Activated CD8-positive, alpha-beta T cell treated with anti-CD3 and anti-CD28 coated beads, Interleukin-2, amount 10 ng/mL, durations not matched to agents 7 days and 5 days (primary cell): ENCODE measurements at regions not wholly inside any gene's neighbourhood (a gene's known extent, or its start where the extent isn't known, plus 50 kb on each side); places are given as distances from the start of the nearest gene placed in this dataset.
"Not testable (repeated sequence)": the region's sequence is repeated elsewhere in the genome, so short reads cannot be mapped to it uniquely, and the experiment has no call there.

ENCODE experiments used
- ATAC-seq: fragments of 150-1000 bp; cut with Tn5 transposase; one replicate; pipeline ENCODE4 v1.10.0; 2021; ENCODE audit warnings: moderate library complexity
- CTCF ChIA-PET: fragments of 350-600 bp; sonication (Branson Sonifier 250); formaldehyde crosslinking; loops from one replicate; lab custom pipeline; 2021; ENCODE audit warnings: antibody characterized with exemption; lab: Charles Lee
- POLR2A ChIA-PET: fragments of 350-600 bp; sonication (Branson Sonifier 250); formaldehyde crosslinking; loops from one replicate; lab custom pipeline; 2021; ENCODE audit warnings: antibody characterized with exemption; lab: Charles Lee
- DNase-seq: peaks from one replicate; pipeline ENCODE4 v3.0.0-alpha.2; 2020
- H3K27ac Mint-ChIP-seq: one replicate; pipeline ENCODE4 v1.8.0; 2021; ENCODE audit warnings: mild to moderate bottlenecking, mixed read lengths
- H3K27me3 Mint-ChIP-seq: one replicate; pipeline ENCODE4 v1.8.0; 2021; ENCODE audit warnings: low read depth, mixed read lengths
- H3K36me3 Mint-ChIP-seq: one replicate; pipeline ENCODE4 v1.8.0; 2021; ENCODE audit warnings: low read depth, mixed read lengths
- H3K4me1 Mint-ChIP-seq: one replicate; pipeline ENCODE4 v1.8.0; 2021; ENCODE audit warnings: low read depth, mixed read lengths
- H3K4me3 Mint-ChIP-seq: one replicate; pipeline ENCODE4 v1.8.0; 2021; ENCODE audit warnings: mild to moderate bottlenecking, mixed read lengths
- H3K9me3 Mint-ChIP-seq: one replicate; pipeline ENCODE4 v1.8.0; 2022; ENCODE audit warnings: mixed read lengths; ENCODE audit not compliant: insufficient read depth

- no peaks in the 10 kb centered on the region for H3K36me3 Mint-ChIP-seq
- POLR2A ChIA-PET: no interaction called here
- ATAC-seq: no peak
- no peak overlapping the region for H3K27ac Mint-ChIP-seq
- H3K4me3 Mint-ChIP-seq: no peak overlapping the region
- H3K4me1 Mint-ChIP-seq: no peaks in the 10 kb centered on the region
- no peak for DNase-seq
- peaks cover 2% of the 10 kb centered on the region for H3K9me3 Mint-ChIP-seq
- no peaks in the 10 kb centered on the region for H3K27me3 Mint-ChIP-seq
- CTCF ChIA-PET: no interaction called here
Measured at GRCh38 chr2:208571764-208572131, 165.2 kb downstream of the PTH2R start.

GRCh38 chr2:208573569-208573968 lies 167.0 kb downstream of the PTH2R start:
- no peak overlapping the region for H3K27ac Mint-ChIP-seq
- H3K36me3 Mint-ChIP-seq: no peaks in the 10 kb centered on the region
- ChIA-PET CTCF (no interaction called here), POLR2A (no interaction called here)
- no peaks in the 10 kb centered on the region for H3K4me1 Mint-ChIP-seq
- no peak for DNase-seq
- H3K4me3 Mint-ChIP-seq: no peak overlapping the region
- ATAC-seq: no peak
- H3K9me3 Mint-ChIP-seq: peaks cover 6% of the 10 kb centered on the region
- no peaks in the 10 kb centered on the region for H3K27me3 Mint-ChIP-seq

- ChIA-PET CTCF (no interaction called here), POLR2A (no interaction called here)
- H3K4me3 Mint-ChIP-seq: no peak overlapping the region
- ATAC-seq: no peak
- H3K9me3 Mint-ChIP-seq: peaks cover 6% of the 10 kb centered on the region
- no peak for DNase-seq
- no peaks in the 10 kb centered on the region for H3K4me1 Mint-ChIP-seq
- H3K36me3 Mint-ChIP-seq: no peaks in the 10 kb centered on the region
- no peaks in the 10 kb centered on the region for H3K27me3 Mint-ChIP-seq
- no peak overlapping the region for H3K27ac Mint-ChIP-seq
Measured at GRCh38 chr2:208579678-208580077, 173.1 kb downstream of the PTH2R start.

DNA sequence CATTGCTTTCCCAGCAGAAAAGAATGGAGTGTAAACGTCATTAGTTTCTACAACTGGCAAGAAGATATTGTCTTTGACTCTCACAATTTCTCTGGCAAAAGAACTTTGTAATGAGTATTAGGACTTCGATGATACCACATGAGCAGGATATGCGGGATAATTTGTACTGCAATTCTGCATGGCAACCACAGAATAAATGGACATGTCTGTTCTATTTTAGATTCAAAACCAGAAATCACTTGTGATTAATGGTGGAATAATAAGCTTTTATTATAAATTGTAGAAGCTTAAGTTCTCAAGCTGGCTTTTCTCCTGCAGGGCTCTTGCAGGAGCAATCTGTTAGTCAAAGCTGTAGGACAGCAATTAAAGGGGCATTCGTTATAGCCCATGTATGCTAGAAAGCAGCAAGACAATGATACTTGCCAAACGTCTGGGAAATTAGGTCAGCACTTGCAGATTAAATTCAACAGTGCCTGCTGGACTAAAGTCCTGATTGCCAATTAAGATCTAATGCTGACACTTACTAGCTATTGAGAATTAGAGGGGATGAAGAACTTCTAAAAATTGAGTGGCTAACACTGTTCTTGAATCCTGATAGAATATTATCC lies 177.9 kb downstream of the PTH2R start:
- CTCF ChIA-PET: no interaction called here
- POLR2A ChIA-PET: no interaction called here
- H3K27me3 Mint-ChIP-seq: no peaks in the 10 kb centered on the region
- no peak for ATAC-seq
- H3K27ac Mint-ChIP-seq: no peak overlapping the region
- H3K4me3 Mint-ChIP-seq: no peak overlapping the region
- no peaks in the 10 kb centered on the region for H3K4me1 Mint-ChIP-seq
- H3K36me3 Mint-ChIP-seq: no peaks in the 10 kb centered on the region
- no peaks in the 10 kb centered on the region for H3K9me3 Mint-ChIP-seq
- no peak for DNase-seq

GRCh38 chr2:208586516-208586915 lies 179.9 kb downstream of the PTH2R start:
- ChIA-PET CTCF (no interaction called here), POLR2A (no interaction called here)
- no peak for DNase-seq
- no peaks in the 10 kb centered on the region for H3K9me3 Mint-ChIP-seq
- no peak overlapping the region for H3K27ac Mint-ChIP-seq
- H3K4me1 Mint-ChIP-seq: no peaks in the 10 kb centered on the region
- H3K27me3 Mint-ChIP-seq: no peaks in the 10 kb centered on the region
- no peaks in the 10 kb centered on the region for H3K36me3 Mint-ChIP-seq
- no peak overlapping the region for H3K4me3 Mint-ChIP-seq
- ATAC-seq: no peak

GRCh38 chr2:208594642-208595385 lies 188.2 kb downstream of the PTH2R start:
- DNase-seq (no peak), ATAC-seq (no peak)
- Mint-ChIP-seq H3K4me1 (no peaks in the 10 kb centered on the region), H3K27ac (no peak overlapping the region), H3K4me3 (no peak overlapping the region), H3K27me3 (no peaks in the 10 kb centered on the region), H3K9me3 (no peaks in the 10 kb centered on the region), H3K36me3 (no peaks in the 10 kb centered on the region)
- ChIA-PET POLR2A (no interaction called here), CTCF (no interaction called here)

DNA sequence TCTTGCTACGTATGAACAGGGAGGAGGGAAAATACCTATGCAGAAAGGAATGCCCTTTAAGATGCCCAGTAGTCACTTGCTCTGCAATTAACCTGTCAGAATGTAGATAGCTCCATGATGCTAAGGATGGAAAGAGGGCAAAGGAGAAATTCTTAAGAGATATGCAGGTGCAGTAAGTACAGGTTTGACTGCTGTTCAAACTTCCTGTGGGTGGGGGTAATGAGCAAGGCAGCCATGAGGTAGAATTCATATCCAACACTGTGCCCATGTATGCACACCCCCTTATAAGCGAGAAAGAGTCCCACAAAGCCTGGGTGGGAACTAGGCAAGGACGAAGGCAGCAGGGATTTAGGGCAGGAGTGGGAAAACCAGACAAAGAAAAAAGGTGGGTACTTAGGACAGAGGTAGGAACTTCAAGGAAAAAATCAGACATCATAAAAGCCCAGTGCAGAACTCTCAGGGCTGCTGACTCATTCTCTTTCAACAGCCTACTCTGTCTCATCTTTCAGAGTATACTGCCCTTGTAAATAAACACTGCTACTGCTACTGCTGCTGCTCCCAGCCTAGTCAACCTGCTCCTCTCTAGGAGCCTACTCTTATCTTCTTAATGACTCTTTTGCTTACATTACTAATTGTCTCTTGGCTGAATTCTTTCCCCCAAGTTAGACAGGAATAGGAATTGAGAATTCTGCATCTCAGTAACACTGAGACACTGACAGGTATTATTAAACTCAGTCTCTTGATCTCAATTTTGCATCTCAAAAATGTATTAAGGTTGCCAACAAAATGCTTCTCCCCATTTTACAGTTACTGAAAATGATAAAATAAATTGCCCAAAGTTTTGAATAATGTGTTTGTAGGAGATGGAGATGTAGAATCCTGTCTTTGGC lies 189.0 kb downstream of the PTH2R start:
- POLR2A ChIA-PET: no interaction called here
- Mint-ChIP-seq H3K27ac (no peak overlapping the region), H3K4me1 (no peaks in the 10 kb centered on the region), H3K9me3 (no peaks in the 10 kb centered on the region), H3K36me3 (no peaks in the 10 kb centered on the region), H3K4me3 (no peak overlapping the region), H3K27me3 (no peaks in the 10 kb centered on the region)
- DNase-seq (no peak), ATAC-seq (no peak)
- CTCF ChIA-PET: no interaction called here

GRCh38 chr2:208607694-208608093 lies 201.1 kb downstream of the PTH2R start:
- ChIA-PET CTCF (no interaction called here), POLR2A (no interaction called here)
- no peaks in the 10 kb centered on the region for H3K36me3 Mint-ChIP-seq

DNA sequence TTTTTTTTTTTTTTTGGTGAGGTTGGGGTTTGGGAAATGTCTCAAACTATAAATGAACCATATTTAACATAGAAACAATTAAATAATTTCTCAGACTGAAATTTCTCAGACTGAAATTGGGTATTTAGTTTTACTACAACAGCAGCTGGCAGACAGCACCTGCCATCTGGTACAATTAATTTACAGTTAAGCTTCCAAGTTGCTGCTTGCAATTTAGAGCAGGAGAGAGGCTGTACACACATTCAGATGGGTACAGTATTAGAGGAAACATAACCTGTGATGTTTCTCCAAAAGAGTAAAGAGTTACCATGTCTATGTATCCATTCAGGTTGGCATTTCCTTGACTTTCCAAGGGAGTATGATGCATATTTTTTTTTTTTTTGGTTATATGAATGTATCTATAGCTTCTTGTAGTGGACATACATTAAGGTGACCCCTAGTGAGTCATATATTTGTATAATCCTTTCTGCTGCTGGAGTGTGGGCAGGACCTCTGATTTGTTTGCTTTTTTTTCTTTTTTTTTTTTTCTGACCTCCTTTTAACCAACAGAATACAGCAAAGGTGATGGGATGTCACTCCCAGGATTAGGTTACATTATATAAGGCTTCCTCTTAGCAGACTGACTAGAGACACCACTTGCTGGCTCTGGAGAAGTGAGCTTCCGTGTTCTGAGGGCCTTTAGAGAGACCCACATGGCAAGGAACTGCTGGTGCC lies 201.7 kb downstream of the PTH2R start:
- H3K9me3 Mint-ChIP-seq: no peaks in the 10 kb centered on the region
- H3K27ac Mint-ChIP-seq: no peak overlapping the region
- POLR2A ChIA-PET: no interaction called here
- CTCF ChIA-PET: no interaction called here
- no peaks in the 10 kb centered on the region for H3K36me3 Mint-ChIP-seq
- H3K27me3 Mint-ChIP-seq: no peaks in the 10 kb centered on the region
- H3K4me3 Mint-ChIP-seq: no peak overlapping the region
- H3K4me1 Mint-ChIP-seq: no peaks in the 10 kb centered on the region
- ATAC-seq: no peak
- DNase-seq: no peak

More at GRCh38 chr2:208607694-208608093, 201.1 kb downstream of the PTH2R start:
- Mint-ChIP-seq H3K27me3 (no peaks in the 10 kb centered on the region), H3K27ac (no peak overlapping the region), H3K4me3 (no peak overlapping the region), H3K4me1 (no peaks in the 10 kb centered on the region), H3K9me3 (no peaks in the 10 kb centered on the region)
- ATAC-seq (no peak), DNase-seq (no peak)

- POLR2A ChIA-PET: no interaction called here
- CTCF ChIA-PET: no interaction called here
- Mint-ChIP-seq H3K27me3 (no peaks in the 10 kb centered on the region), H3K4me3 (no peak overlapping the region), H3K36me3 (no peaks in the 10 kb centered on the region), H3K9me3 (no peaks in the 10 kb centered on the region), H3K27ac (no peak overlapping the region), H3K4me1 (no peaks in the 10 kb centered on the region)
- DNase-seq: no peak
- no peak for ATAC-seq
Measured at GRCh38 chr2:208609166-208609804, 202.7 kb downstream of the PTH2R start.

DNA sequence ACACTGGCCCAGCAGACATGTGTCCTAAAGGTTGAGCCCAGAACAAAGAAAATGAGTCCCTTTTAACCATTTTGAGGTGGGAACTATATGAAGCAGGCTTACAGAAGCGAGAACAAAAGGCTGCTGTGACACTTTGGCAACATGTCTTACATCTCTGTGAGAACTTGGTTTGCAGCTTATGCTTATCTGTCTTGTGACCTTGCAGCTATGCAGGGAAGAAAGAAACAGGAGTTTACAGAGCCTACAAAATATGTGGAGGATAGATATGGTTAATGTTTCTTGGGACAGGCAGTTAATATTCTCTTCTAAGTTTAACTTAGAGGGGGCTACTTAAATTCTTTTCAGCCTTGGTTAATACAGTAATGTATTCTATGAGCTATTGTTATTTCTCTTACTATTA lies 209.1 kb downstream of the PTH2R start:
- H3K4me1 Mint-ChIP-seq, POLR2A ChIA-PET, H3K9me3 Mint-ChIP-seq, DNase-seq, H3K36me3 Mint-ChIP-seq, ATAC-seq, CTCF ChIA-PET, H3K27ac Mint-ChIP-seq, H3K27me3 Mint-ChIP-seq, H3K4me3 Mint-ChIP-seq: not testable (repeated sequence)
